ENCODE measurements at regions not wholly inside any gene's neighbourhood (a gene's known extent, or its start where the extent isn't known, plus 50 kb on each side); places are given as distances from the start of the nearest gene placed in this dataset.

DNA sequence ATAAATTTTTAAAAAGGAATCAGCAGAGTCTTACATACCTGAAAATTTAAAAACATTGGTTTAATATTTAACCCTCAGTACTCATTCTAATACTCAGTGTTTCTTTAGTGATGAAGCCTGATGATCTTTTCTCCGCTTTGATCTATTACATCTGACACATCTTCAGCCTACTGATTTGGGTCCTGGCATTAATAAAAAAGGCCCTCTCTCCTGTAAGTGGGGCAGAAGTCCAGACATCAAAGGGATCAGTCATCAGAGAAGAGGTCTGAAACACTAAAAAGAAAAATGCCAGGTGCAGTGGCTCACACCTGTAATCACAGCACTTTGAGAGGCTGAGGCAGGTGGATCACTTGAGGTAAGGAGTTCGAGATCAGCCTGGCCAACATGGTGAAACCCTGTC is 581.1 kb upstream of the LRATD1 start:
- Histone ChIP-seq H3K4me1 (ENCODE audit: insufficient read depth, low read length) (no peaks in the 10 kb centered on the region), H3K27me3 (ENCODE audit: insufficient read depth, low read length) (no peaks in the 10 kb centered on the region), H3K27ac (ENCODE audit: low read depth, low read length) (no peak overlapping the region), H3K79me2 (ENCODE audit: insufficient read depth, low read length) (no peaks in the 10 kb centered on the region), H3K4me2 (ENCODE audit: insufficient read depth, low read length) (no peak overlapping the region), H3K36me3 (ENCODE audit: insufficient read depth, low read length) (no peaks in the 10 kb centered on the region), H3K9me3 (ENCODE audit: low read depth, low read length) (no peaks in the 10 kb centered on the region), H4K20me1 (ENCODE audit: insufficient read depth, low read length) (no peaks in the 10 kb centered on the region), H2AFZ (ENCODE audit: low read length) (no peak overlapping the region), H3K4me3 (ENCODE audit: insufficient read depth, low read length) (no peak overlapping the region)
- TF ChIP-seq, protein P1, sequence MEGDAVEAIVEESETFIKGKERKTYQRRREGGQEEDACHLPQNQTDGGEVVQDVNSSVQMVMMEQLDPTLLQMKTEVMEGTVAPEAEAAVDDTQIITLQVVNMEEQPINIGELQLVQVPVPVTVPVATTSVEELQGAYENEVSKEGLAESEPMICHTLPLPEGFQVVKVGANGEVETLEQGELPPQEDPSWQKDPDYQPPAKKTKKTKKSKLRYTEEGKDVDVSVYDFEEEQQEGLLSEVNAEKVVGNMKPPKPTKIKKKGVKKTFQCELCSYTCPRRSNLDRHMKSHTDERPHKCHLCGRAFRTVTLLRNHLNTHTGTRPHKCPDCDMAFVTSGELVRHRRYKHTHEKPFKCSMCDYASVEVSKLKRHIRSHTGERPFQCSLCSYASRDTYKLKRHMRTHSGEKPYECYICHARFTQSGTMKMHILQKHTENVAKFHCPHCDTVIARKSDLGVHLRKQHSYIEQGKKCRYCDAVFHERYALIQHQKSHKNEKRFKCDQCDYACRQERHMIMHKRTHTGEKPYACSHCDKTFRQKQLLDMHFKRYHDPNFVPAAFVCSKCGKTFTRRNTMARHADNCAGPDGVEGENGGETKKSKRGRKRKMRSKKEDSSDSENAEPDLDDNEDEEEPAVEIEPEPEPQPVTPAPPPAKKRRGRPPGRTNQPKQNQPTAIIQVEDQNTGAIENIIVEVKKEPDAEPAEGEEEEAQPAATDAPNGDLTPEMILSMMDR (IDR thresholded peaks at IDR 0.05; ENCODE audit: extremely low read depth, low read depth, low read length) = no peak
- DNase-seq (ENCODE audit: insufficient read length, low spot score, missing footprints) = no peak

DNA sequence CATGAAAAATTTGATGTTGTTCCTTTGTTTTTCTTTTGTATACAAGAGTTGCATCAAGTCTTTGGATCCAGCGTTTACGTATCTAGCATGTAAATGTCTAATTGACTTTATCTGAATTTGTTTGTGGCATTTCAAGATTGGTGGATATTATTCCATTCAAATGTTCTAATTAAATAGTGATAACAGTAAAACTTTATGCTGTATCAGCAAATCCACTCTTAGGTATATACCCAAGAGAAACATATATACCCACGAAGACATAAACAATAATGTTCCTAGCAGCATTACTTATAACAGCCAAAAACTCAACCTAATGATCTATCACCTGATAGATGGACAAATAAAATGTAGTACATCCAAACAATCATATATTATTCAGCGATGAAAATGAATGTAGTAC is 579.4 kb upstream of the LRATD1 start:
- no peaks in the 10 kb centered on the region for H4K20me1 ChIP-seq (ENCODE audit: insufficient read depth, low read length)

DNA sequence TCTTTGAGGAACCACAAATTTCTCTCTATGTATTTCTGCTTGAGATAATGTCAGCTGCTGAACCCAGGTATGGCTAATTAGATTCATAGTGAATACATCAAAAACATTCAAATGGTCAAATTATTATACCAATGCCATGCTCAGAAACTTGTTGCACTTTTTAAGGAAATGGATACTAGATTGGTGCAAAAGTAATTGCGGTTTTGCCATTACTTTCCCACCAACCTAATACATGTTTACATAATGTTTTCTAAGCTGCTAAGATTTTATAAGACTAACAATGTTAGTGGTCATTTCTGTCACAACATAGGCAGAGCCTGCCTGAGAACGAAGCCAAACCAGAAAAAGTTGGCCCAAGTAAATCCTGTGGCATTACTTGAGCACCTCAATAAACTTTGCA is 568.2 kb upstream of the LRATD1 start:
- no peaks in the 10 kb centered on the region for H3K4me1 ChIP-seq (ENCODE audit: insufficient read depth, low read length)
- no peak overlapping the region for H3K4me2 ChIP-seq (ENCODE audit: insufficient read depth, low read length)
- H2AFZ ChIP-seq (ENCODE audit: low read length) = no peak overlapping the region
- H4K20me1 ChIP-seq (ENCODE audit: insufficient read depth, low read length) = no peaks in the 10 kb centered on the region
- H3K27me3 ChIP-seq (ENCODE audit: insufficient read depth, low read length) = no peaks in the 10 kb centered on the region
- no peaks in the 10 kb centered on the region for H3K79me2 ChIP-seq (ENCODE audit: insufficient read depth, low read length)
- no peak for DNase-seq (ENCODE audit: insufficient read length, low spot score, missing footprints)
- H3K4me3 ChIP-seq (ENCODE audit: insufficient read depth, low read length) = no peak overlapping the region
- no peak overlapping the region for H3K27ac ChIP-seq (ENCODE audit: low read depth, low read length)
- no peaks in the 10 kb centered on the region for H3K36me3 ChIP-seq (ENCODE audit: insufficient read depth, low read length)
- no peaks in the 10 kb centered on the region for H3K9me3 ChIP-seq (ENCODE audit: low read depth, low read length)
- TF ChIP-seq, protein P1 (IDR thresholded peaks at IDR 0.05; ENCODE audit: extremely low read depth, low read depth, low read length) = no peak

More for the DNA sequence above, 579.4 kb upstream of the LRATD1 start:
- Histone ChIP-seq H3K27ac (ENCODE audit: low read depth, low read length) (no peak overlapping the region), H3K27me3 (ENCODE audit: insufficient read depth, low read length) (no peaks in the 10 kb centered on the region), H3K9me3 (ENCODE audit: low read depth, low read length) (no peaks in the 10 kb centered on the region), H3K4me2 (ENCODE audit: insufficient read depth, low read length) (no peak overlapping the region), H3K79me2 (ENCODE audit: insufficient read depth, low read length) (no peaks in the 10 kb centered on the region), H2AFZ (ENCODE audit: low read length) (no peak overlapping the region), H3K36me3 (ENCODE audit: insufficient read depth, low read length) (no peaks in the 10 kb centered on the region), H3K4me3 (ENCODE audit: insufficient read depth, low read length) (no peak overlapping the region), H3K4me1 (ENCODE audit: insufficient read depth, low read length) (no peaks in the 10 kb centered on the region)
- TF ChIP-seq, protein P1 (IDR thresholded peaks at IDR 0.05; ENCODE audit: extremely low read depth, low read depth, low read length) = no peak
- no peak for DNase-seq (ENCODE audit: insufficient read length, low spot score, missing footprints)

DNA sequence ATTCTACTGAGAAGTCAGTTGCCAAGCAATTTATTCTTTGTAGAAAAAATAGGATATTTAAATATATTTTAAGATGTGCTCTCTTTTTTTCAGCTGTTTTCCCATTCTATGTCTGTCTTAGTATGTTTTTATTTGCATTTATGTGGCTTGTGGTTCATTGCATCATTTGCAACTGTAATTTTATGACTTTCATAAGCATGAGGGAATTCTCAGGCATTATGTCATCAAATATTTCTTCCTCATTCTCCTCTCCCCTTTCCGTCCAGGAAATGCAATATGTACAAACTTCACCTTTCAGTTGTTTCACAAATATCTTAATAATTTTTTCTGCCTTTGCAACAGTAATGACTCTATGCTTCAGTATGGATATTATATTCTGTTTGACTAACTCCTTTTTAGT is 560.2 kb upstream of the LRATD1 start:
- TF ChIP-seq, protein P1 (IDR thresholded peaks at IDR 0.05; ENCODE audit: extremely low read depth, low read depth, low read length) = no peak
- no peaks in the 10 kb centered on the region for H3K9me3 ChIP-seq (ENCODE audit: low read depth, low read length)
- H2AFZ ChIP-seq (ENCODE audit: low read length) = no peak overlapping the region
- no peak for DNase-seq (ENCODE audit: insufficient read length, low spot score, missing footprints)
- no peaks in the 10 kb centered on the region for H4K20me1 ChIP-seq (ENCODE audit: insufficient read depth, low read length)
- no peaks in the 10 kb centered on the region for H3K4me1 ChIP-seq (ENCODE audit: insufficient read depth, low read length)
- H3K27me3 ChIP-seq (ENCODE audit: insufficient read depth, low read length) = no peaks in the 10 kb centered on the region
- no peaks in the 10 kb centered on the region for H3K79me2 ChIP-seq (ENCODE audit: insufficient read depth, low read length)
- no peaks in the 10 kb centered on the region for H3K36me3 ChIP-seq (ENCODE audit: insufficient read depth, low read length)
- H3K4me3 ChIP-seq (ENCODE audit: insufficient read depth, low read length) = no peak overlapping the region
- no peak overlapping the region for H3K27ac ChIP-seq (ENCODE audit: low read depth, low read length)
- no peak overlapping the region for H3K4me2 ChIP-seq (ENCODE audit: insufficient read depth, low read length)
